Cortex of kidney (tissue), 1 donor: ENCODE measurements at regions not wholly inside any gene's neighbourhood (a gene's known extent, or its start where the extent isn't known, plus 50 kb on each side); places are given as distances from the start of the nearest gene placed in this dataset.

Experiments
- DNase-seq: peaks from one replicate; lab custom pipeline; 2025; lab: John Stamatoyannopoulos, UW

DNA sequence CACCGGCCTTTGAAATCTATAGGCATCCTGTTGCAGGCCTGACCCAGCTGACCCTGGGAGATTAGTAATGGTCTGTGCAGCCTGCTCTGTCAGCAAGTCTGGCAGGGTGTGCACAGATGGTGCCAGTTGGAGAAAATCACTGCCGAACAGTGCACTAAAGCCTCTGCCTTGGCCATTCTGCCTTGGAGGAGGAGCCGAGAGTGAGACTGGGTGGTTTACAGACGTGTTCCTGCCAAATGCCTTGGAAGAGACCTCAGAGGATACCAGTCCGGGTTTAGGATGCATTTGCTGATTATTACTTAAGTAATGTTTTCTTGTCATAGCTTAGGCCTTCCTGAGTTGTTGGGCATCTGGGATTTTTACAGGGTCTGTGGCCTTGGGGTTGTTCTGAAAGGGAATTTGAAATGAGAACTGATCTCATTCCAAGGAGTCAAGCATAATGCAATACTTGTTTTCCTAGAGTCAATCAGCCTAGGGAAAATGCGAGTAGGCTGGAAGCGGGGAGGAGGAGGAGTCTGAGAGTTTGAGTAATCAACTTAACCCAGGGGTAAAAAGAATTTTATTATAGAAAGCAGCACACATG, 292.1 kb downstream of the SOX4 start:
- DNase-seq: no peak

DNA sequence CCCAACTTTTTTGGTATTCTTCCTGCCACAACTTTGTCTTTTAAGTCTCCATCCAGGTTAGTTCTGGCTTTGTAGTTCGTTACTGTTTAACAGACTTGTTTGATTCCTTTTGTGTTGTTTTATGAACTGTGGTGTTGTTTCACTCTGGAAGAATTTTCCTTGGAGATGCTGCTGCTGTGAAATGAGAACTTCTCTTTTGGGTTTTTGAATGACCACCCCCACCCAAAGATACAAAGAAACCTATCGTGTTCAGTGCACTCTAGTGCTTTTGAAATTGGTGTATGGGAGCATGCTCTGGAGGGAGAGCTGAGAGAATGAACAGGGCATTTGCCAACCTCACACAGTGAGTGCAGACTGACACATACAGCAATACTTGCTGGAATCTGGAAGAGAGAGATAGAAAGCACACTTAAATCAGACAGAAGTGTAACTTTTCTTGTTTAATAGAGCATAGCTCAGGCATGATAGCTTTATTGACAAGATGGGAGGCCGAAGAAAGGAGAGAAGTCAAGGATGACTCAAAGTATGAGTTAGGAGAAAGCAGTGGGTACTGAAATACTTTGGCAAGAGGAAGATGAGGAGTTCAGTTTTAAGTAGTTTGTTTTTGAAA, 293.1 kb downstream of the SOX4 start:
- DNase-seq: no peak

GRCh38 chr6:21887231-21888185, 294.0 kb downstream of the SOX4 start:
- no peak for DNase-seq

- no peak for DNase-seq
Observed at GRCh38 chr6:21891080-21891479, 297.5 kb downstream of the SOX4 start.

GRCh38 chr6:21893793-21894192, 300.2 kb downstream of the SOX4 start:
- DNase-seq: no peak

- no peak for DNase-seq
Observed at GRCh38 chr6:21895555-21895954, 302.0 kb downstream of the SOX4 start.

DNA sequence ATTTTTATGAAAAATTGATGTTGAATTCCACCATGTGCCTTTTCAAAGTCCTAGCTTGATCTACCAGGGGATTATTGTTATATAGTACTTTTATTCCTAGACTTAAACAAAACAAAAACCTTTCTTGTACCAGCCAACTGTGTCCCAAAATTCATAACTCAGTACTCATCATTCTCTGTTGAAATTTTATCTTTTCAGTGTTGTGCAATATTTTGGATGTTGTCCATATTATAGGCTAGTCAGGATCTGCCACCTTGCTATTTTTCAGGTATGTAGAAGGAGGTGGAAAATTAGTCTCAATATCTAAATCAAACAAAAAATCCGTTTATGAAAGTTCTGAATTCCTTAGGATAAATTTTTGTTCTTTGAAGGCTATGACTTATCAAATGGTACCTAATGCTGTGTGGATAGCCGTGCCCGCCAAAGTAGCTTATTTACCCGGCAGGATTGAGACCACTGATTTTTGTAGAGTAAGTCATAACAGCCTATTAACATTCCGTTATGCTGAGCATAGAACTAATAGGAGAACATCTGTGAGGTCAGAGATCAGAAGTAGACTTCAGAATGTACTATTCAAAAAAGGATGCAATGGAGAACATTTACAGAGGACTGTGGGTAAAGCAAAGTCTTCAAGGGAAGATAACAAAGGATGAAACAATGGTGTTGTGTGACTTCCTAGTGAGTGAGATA, 304.7 kb downstream of the SOX4 start:
- no peak for DNase-seq

- no peak for DNase-seq
Observed at GRCh38 chr6:21899708-21900107, 306.2 kb downstream of the SOX4 start.

DNA sequence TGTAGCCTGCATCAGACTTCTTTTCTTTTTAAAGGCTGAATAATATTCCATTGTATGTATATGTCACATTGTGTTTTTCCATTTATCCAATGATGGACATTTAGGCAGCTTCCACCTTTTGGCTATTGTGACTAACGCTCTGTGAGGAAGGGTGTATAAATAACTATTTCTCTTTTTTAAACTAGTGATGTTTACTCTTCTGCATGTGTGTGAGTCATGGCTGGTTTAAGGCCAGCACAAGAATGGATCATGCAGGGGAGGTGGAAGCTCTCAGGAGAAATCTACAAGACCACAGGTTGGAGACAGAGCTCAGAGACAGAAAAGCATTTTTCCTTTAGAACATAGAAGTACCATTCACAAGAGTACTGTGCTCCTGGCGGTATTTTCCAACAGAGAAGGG, 307.2 kb downstream of the SOX4 start:
- no peak for DNase-seq

DNA sequence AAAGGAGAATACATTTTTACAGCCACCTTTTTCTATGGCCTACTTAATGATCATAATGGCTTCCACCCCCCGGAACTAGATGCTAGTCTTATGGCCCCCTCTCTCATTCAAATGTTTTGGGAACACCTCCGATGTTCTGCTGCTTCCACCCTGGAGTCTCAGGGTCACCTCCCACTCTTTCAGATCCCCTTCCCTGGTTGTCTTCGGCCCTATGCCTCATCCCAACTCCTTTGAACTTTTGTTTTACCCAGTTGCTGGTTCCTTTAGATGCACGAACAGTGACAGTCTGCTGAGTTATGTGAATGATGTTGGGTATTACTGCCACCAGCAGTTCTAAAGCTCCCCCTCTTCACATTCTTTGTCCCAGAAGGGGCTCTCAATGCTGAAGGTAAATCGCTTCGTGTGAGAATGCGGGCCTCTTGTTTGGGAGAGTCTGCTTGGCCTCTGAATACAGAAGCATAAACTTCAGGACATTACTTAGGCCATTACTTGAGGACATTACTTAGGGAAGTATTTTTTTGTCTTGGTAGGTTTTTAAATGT, 309.1 kb downstream of the SOX4 start:
- no peak for DNase-seq

GRCh38 chr6:21905531-21905930, 312.0 kb downstream of the SOX4 start:
- no peak for DNase-seq

GRCh38 chr6:21906826-21907225, 313.3 kb downstream of the SOX4 start:
- no peak for DNase-seq

DNA sequence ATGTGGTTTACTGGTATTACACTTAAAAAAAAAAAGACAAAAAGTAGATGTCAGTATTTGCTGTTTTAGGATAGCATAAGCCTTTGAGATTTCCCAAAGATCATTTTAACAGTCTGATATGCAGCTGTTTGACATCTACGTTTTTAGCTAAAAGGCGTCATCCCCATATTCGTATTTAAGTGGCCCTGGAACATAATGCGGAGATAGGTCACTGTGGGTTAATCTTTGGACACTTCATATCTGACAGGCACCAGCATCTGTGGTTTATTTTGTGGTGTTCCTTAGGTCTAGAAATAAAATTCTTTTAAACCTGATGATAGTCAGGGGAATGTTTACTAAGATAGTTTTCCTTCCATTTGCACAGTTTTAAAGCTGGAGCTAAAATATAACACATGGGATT, 313.7 kb downstream of the SOX4 start:
- no peak for DNase-seq

DNA sequence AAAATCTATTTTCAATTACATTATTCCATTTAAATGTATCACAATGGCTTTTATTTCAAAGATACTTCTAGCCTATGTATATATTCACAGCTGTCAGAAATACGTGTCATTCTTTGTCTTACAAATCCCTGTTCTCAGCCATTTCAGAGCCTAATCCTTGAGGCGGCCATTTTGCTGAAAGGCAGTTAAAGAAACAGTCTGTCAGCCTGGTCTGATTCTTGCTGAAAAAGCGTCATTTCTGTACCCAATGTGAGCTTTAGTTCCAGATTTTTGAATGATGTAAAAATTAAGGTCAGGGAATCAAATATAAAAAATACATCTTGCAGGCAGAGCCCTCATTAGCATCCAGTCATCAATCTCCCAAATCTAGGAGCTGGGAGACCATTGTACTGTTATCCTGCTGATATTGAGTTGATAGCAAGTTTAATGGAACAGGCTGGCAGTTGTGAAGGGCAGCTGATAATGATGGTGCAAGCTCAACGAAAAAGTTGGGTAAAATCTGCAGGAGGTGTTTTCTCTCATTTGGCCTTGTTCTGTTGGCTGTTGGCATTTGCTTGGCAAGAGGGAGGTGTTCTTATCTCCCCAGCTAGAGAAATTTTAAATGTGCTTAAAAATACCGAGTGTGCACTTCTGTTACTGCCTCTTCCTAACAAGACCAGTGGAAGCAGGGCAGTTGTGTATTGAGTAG, 314.8 kb downstream of the SOX4 start:
- no peak for DNase-seq

DNA sequence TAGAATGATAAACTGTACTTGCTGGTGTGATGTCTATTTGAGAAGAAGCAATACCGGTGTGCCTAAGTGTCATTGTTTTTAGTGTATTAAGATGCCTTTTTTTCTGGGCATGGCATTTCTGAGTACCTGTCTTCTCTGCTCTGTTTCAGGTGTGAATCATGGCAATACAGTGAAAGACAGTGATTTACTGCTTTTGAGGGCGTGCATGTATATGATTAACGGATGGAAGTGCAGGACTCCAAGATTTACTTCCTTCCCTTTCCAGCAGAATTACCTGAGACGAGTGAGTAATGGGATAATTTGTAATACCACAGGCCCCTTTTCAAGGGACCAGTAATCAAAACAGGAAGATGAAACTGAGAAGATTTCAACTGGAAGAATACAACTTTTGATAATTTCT, 315.8 kb downstream of the SOX4 start:
- DNase-seq: no peak

DNA sequence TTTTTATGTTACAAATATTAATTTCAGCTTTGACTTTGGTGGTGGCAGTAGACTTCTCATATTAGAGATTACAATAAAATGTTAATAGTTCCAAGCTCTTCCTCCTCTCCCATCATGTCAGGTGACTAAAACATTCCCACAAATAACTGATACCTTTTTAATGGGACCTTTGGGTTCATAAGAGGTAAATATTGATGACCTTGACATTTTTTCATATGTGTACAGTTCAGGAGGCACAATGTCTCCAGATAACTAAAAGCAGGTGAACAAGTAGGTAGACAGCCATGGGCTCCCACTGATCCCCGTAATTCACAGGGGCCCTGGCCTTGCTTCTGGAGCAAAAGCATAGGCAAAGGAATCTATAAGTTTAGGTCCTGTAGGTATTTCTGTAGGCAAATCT, 317.7 kb downstream of the SOX4 start:
- DNase-seq: no peak

DNA sequence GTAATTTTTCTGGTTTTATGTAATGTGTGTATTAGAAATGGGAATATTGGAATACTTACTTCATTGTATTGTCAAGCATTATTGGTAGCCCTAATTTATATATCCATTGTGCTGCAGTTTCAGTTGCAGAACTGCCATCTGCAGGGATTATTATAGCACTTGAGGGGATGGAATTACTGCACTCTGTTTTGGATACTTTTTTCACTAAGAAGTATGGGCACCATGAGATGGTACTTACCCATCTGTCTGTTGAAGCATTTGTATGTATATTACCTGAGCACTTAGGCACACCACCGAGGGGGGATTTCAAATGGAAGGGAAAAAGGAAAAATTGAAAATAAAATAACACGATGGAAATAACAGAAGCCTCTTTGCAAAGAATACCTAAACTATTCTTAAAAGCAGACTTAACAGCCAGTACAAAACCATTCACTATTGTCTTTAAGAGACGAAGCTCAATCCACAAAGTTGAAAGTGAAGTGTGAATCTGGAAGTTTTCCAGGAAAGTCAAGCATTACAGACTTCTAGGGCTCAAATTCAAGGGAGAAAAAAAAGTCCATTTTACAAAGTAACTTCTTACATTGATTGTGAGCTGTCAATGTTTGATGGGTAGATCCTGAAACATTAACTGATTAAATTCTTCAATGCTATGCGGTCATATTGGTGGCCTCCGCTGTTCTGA, 318.7 kb downstream of the SOX4 start:
- DNase-seq: no peak

GRCh38 chr6:21914121-21914973, 320.8 kb downstream of the SOX4 start:
- DNase-seq: no peak

GRCh38 chr6:21915707-21916260, 322.2 kb downstream of the SOX4 start:
- no peak for DNase-seq

DNA sequence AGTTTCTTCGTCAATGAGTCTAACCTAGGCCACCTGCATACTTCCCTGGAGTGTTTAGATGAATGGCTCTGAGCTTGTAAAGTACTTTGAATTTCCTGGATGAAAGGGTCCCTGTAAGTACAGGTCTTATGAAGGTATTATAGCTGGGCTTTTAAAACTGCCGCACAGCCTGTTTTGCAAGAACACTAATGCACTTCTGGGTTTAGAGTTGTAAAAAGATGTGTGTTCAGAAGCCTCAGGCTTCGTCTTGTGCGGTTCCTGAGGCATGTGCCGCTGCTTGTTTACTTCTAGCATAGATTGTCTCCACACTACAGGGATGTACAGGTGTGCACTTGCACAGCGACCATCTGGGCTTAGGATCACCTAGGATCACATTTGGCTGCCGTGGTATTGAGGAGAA, 324.5 kb downstream of the SOX4 start:
- DNase-seq: no peak
